Right ventricle myocardium superior (tissue), 1 donor: ENCODE measurements at regions not wholly inside any gene's neighbourhood (a gene's known extent, or its start where the extent isn't known, plus 50 kb on each side); places are given as distances from the start of the nearest gene placed in this dataset.

Experiments used
- ATAC-seq: fragments of 200-7000 bp; cut with Tn5 transposase; one replicate; pipeline ENCODE4 v1.9.1; 2020; ENCODE audit warnings: mild to moderate bottlenecking; ENCODE audit not compliant: poor library complexity
- DNase-seq: peaks from one replicate; pipeline ENCODE4 v3.0.0-alpha.2; 2020
- intact Hi-C: fragments of 100-400 bp; cut with DNase I; formaldehyde crosslinking; loops from one replicate; pipeline ENCODE4 v1.11.2; 2022
- donor health status: DM: no; HTN: yes; CAD: no; lungs with severe emphysema.

DNA sequence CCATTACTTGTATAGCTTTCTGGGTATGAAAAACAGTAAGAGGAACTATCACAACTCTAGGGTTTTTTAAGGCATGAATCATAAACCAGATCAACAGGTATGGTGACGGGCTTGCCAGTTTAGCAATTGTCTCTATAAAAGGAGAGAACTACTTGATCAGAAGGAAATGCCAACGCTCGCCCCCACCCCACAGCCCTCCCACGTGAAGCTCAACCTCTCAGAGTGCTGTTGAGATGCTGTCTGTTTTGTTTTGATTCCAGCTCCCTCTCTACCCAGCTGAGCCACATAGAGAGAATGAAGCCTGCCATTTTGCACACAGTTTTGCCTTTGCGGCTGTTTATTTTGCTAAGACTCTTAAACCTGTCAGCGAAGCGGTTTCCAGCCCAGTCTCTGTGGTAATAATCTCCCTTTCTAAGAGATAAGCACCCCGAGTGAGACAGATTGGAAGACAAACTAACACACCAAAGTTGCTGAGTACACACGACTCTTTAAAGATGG, 257.9 kb upstream of the ANKRD55 start:
- DNase-seq = no peak
- ATAC-seq = peak; percentile 45
- intact Hi-C loops = no loop called here

DNA sequence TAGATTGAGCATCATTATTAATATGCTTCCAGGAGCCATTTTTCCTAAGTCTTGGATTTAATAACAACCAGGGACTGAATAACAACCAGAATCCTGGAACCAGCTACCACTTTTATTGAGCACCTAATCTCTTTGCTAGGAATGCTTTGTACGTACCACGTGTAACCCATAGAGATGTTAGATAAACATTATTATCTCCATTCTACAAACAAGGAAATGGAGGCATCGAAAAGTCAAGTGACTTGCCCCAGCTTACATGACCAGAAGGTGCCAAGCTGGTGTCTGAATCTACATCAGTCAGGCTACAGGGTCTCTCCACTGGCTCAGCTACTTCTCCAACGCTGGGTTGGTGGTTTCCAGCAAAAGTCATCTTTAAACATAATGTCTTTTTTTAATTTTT, 256.1 kb upstream of the ANKRD55 start:
- DNase-seq (no peak), ATAC-seq (no peak)
- intact Hi-C loops = loop anchor here (10.0 kb wide), 1 partner anchor 326 kb away; the partner anchor contains the start of gene MAP3K1

- intact Hi-C loops = loop anchor here (10.0 kb wide), 1 partner anchor 327 kb away; the partner anchor contains the start of gene MAP3K1
- no peak for DNase-seq
- ATAC-seq = no peak
Observed at GRCh38 chr5:56487528-56488115, 254.5 kb upstream of the ANKRD55 start.

DNA sequence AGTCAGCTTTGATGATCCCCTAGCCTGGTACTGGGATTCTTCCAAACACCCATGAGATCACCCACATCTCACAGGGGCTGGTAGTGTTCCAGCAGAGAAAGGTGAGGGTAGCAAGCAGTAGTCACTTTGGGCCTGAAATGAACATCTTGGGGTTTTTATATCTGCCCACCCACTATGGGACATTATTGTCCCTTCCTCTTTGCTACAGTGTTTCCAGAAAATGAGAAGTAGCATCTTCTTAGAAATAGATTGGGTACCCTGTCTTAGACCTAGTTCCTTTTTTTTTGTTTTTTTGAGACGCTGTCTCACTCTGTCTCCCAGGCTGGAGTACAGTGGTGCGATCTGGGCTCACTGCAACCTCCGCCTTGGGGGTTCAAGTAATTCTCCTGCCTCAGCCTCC, 249.2 kb upstream of the ANKRD55 start:
- intact Hi-C loops = loop anchor here (10.0 kb wide), 1 partner anchor 332 kb away; the partner anchor contains the start of gene MAP3K1
- ATAC-seq (no peak), DNase-seq (no peak)

GRCh38 chr5:56481428-56482357, 248.6 kb upstream of the ANKRD55 start:
- intact Hi-C loops = loop anchor here (10.0 kb wide), 1 partner anchor 333 kb away; the partner anchor contains the start of gene MAP3K1
- DNase-seq (peak; percentile 72), ATAC-seq (peak; percentile 79)

DNA sequence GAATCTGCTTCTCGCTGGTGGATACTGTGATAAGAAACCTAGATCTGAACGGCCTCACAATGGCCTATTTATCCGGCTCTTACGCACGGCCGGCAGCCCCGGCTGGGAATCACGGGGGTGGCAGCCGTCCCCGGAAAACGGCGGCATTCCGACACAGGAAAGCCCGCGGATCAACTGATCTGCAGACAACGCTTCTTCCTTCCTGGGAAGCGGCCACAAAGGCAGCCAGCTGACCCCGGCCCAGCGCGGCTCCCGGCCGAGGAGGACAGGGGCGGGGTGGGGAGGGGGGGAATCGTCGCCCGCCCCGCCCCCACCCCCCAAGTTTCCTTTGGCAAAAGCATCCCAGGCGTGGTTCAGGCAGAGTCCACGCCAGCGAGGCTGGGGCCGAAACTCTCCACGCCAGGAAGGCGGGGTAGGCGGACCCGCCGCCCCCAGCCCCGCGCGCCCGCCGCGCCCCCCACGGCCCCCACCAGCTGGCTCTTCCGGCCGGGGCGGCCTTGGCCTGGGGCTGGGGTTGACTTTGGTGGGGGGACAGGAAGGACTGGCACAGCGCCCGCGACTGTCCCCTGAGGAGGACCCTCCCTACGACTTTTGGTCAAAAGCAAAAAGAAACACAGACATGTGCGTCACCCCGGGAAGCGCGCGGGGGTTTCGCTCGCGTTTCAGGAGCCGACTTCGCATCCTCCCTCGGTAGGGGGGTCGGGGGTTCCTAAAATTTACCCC, 247.7 kb upstream of the ANKRD55 start:
- DNase-seq = peak; percentile 77
- ATAC-seq = peak; percentile 82
- intact Hi-C loops = loop anchor here (10.0 kb wide), 1 partner anchor 334 kb away; the partner anchor contains the start of gene MAP3K1

GRCh38 chr5:56480078-56480704, 247.1 kb upstream of the ANKRD55 start:
- intact Hi-C loops = loop anchor here (10.0 kb wide), 1 partner anchor 335 kb away; the partner anchor contains the start of gene MAP3K1
- ATAC-seq (peak; percentile 5), DNase-seq (no peak)

GRCh38 chr5:56479696-56480077, 246.6 kb upstream of the ANKRD55 start:
- ATAC-seq (no peak), DNase-seq (no peak)
- intact Hi-C loops = loop anchor here (10.0 kb wide), 1 partner anchor 335 kb away; the partner anchor contains the start of gene MAP3K1

- ATAC-seq = no peak
- no peak for DNase-seq
- intact Hi-C loops = no loop called here
Observed at GRCh38 chr5:56479126-56479525, 246.0 kb upstream of the ANKRD55 start.

DNA sequence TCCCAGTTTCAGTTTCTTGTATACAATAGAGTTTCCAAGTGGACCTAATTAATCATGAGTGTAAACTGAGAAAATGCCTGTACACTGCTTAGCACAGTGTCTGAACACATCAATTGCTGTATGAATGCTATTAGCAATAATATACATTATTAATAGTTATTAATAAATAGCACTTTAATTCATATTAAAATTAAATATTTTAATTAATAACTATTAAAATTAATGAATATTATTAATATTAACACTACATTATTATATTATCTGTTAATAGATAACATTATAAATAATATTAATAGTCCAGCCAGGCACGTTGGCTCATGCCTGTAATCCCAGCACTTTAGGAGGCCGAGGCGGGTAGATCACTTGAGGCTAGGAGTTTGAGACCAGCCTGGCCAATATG, 244.9 kb upstream of the ANKRD55 start:
- ATAC-seq (no peak), DNase-seq (no peak)
- intact Hi-C loops = no loop called here

GRCh38 chr5:56476487-56476856, 243.3 kb upstream of the ANKRD55 start:
- no peak for ATAC-seq

DNA sequence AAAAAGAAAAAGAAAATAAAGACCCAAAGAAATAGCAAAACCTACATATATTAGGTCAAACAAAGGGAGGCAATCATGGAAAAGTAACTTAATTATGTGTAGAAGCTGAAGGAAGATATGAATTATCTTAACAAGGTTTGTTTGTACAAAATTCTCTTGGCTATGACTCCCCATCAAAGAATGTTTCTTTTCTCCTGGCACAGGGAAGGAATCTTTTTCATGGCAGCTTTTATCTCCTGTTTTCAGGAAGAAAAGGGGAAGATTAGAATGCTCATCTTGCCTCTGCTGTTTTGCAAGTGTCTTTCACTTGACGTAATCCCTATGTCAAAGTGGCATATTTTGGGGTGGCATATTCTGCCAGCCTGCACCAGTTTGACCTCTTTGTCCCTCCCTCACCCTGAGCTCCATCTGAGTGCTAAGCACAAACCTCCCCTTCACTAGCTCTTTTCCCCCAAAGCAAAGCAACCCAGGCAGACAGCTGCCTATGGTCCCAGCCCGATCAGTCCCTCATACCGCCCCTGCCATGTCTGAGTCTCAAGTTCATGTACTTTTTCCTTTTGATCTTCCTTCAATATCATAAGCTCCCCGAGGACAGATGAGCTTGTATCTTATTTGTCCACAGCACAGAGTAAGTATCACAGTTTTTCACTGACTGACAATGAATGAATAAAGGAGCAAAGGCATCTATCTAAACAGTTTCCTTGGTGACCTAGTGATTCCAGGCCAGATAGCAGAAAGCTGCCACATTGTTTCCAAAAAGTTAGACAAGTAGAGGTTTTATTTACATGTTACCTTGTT, 242.8 kb upstream of the ANKRD55 start:
- intact Hi-C loops = no loop called here
- no peak for ATAC-seq
- no peak for DNase-seq

More at GRCh38 chr5:56476487-56476856, 243.3 kb upstream of the ANKRD55 start:
- intact Hi-C loops = no loop called here
- DNase-seq = no peak

- intact Hi-C loops = no loop called here
- ATAC-seq = no peak
Observed at GRCh38 chr5:56471707-56472106, 238.6 kb upstream of the ANKRD55 start.

GRCh38 chr5:56470007-56470406, 236.9 kb upstream of the ANKRD55 start:
- ATAC-seq = no peak
- intact Hi-C loops = no loop called here
- DNase-seq = no peak

More at GRCh38 chr5:56471707-56472106, 238.6 kb upstream of the ANKRD55 start:
- no peak for DNase-seq

DNA sequence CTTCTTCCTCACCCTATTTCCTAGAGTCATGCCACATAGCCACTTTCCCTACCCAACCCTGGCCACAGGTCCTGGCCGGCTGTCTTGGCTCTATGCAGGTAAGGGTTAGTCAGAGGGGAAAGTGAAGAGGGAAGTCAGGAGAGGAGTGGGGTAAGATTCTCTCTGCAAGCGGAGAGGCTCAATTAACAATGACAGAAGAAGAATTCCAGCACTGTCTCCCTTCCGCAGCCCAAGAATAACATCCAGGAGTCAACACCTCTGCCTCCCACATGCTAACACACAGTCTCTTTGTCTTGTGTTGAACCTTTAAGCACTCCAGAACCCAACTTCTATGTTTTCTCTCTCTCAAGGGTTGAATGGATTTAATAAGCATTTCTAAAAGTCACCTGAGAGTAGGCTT, 235.1 kb upstream of the ANKRD55 start:
- intact Hi-C loops = no loop called here
- DNase-seq = no peak
- ATAC-seq = no peak

GRCh38 chr5:56467176-56467717, 234.1 kb upstream of the ANKRD55 start:
- no peak for ATAC-seq
- intact Hi-C loops = no loop called here
- DNase-seq = no peak

DNA sequence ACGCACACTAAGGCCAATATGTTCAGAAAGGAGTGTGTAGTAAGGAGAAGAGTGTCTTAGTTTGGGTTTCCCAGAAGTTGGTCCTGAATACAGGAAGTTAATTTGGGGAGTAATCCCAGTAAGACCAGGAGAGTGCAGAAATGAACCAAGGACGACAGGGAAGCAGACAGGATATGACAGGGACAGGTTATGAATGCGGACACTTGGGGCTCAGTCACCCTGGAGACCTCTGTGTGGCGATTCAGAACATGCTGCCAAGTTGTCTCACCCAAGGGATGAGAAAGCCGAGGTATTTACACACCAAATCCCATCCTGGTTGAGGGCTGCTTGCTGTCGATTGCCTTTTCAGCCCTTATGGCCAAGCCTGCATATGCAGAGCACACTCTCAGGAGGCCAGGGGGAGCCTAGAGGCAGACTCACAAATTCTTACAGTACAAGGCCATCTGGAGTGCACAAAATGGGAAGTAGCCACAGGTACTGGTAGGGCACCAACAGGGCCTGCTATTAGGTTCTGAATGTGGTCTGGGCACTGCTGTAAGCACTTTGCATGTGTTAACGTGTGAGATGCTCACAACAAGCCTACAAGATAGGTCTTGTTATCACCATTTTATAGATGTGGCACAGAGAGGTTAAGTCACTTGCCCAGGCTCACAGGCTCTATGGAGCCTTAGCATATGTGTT, 233.1 kb upstream of the ANKRD55 start:
- intact Hi-C loops = no loop called here
- ATAC-seq = no peak
- no peak for DNase-seq
